ENCODE measurements at regions not wholly inside any gene's neighbourhood (a gene's known extent, or its start where the extent isn't known, plus 50 kb on each side); places are given as distances from the start of the nearest gene placed in this dataset.
A peak's percentile ranks its signal among the peaks of the same experiment; 100 is the strongest.
"Not testable (repeated sequence)": the region's sequence is repeated elsewhere in the genome, so short reads cannot be mapped to it uniquely, and the experiment has no call there.

GRCh38 chr4:10803713-10804343 lies 119.3 kb upstream of the CLNK start:
- no peak for TF ChIP-seq CTCF (IDR thresholded peaks at IDR 0.05; ENCODE audit: insufficient read depth, low read length, poor library complexity, severe bottlenecking)
- Histone ChIP-seq H3K36me3 (ENCODE audit: control insufficient read depth, insufficient read depth, low read length) (no peaks in the 10 kb centered on the region), H3K27me3 (ENCODE audit: control insufficient read depth, insufficient read depth, low read length) (no peaks in the 10 kb centered on the region), H3K4me3 (ENCODE audit: low read depth, low read length) (no peak overlapping the region)
- no peak for DNase-seq (ENCODE audit: low read depth)

GRCh38 chr4:10787365-10787764 lies 102.8 kb upstream of the CLNK start:
- TF ChIP-seq CTCF (IDR thresholded peaks at IDR 0.05; ENCODE audit: insufficient read depth, low read length, poor library complexity, severe bottlenecking) = no peak
- Histone ChIP-seq H3K36me3 (ENCODE audit: control insufficient read depth, insufficient read depth, low read length) (no peaks in the 10 kb centered on the region), H3K27me3 (ENCODE audit: control insufficient read depth, insufficient read depth, low read length) (no peaks in the 10 kb centered on the region), H3K4me3 (ENCODE audit: low read depth, low read length) (no peak overlapping the region)
- no peak for DNase-seq (ENCODE audit: low read depth)

GRCh38 chr4:10784621-10785020 lies 100.1 kb upstream of the CLNK start:
- no peak for DNase-seq (ENCODE audit: low read depth)
- Histone ChIP-seq H3K4me3 (ENCODE audit: low read depth, low read length) (no peak overlapping the region), H3K36me3 (ENCODE audit: control insufficient read depth, insufficient read depth, low read length) (no peaks in the 10 kb centered on the region), H3K27me3 (ENCODE audit: control insufficient read depth, insufficient read depth, low read length) (no peaks in the 10 kb centered on the region)
- TF ChIP-seq CTCF (IDR thresholded peaks at IDR 0.05; ENCODE audit: insufficient read depth, low read length, poor library complexity, severe bottlenecking) = no peak

DNA sequence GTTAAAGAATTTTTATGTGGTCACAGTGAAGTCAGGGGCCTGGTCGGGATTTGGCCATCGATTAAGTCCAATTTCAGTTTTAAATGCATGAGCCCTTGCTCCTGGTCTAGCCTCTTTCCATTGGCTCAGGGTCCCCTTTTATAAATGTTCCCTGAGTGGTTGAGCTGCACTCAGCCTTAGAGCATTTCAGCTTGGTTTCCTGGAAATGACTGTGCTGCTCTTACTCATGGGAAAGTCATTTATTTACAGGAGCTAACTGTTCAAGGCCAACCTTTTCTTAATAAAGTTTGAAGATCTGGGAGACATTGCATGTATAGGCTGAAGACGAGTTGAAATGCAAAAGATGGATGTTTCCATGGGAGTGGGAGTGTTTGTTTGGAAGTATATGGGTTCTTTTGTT lies 98.8 kb upstream of the CLNK start:
- peak; percentile 39 for DNase-seq (ENCODE audit: low read depth)
- H3K27me3 ChIP-seq (ENCODE audit: control insufficient read depth, insufficient read depth, low read length) = no peaks in the 10 kb centered on the region
- no peak overlapping the region for H3K4me3 ChIP-seq (ENCODE audit: low read depth, low read length)
- no peaks in the 10 kb centered on the region for H3K36me3 ChIP-seq (ENCODE audit: control insufficient read depth, insufficient read depth, low read length)
- no peak for TF ChIP-seq CTCF (IDR thresholded peaks at IDR 0.05; ENCODE audit: insufficient read depth, low read length, poor library complexity, severe bottlenecking)

DNA sequence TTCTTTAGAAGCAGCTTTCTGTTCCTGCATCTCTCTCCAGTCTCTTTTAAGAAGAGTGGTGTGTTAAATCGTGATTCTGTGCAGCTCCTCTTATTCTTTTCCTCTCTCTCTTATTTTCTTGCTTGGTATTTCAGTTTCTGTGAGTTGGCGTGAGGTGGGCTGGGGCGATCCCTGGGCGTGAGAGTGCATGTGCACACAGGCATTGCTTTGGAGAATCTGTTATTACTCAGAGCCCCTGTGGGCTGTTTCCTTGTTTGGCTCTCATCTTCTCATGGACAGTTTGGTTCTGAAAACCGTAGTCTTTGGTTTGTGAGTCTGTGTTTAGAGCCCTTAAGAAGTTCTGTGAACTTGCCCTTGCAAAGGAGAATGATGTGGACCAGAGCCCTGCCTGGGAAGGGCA lies 97.2 kb upstream of the CLNK start:
- Histone ChIP-seq H3K27me3 (ENCODE audit: control insufficient read depth, insufficient read depth, low read length) (no peaks in the 10 kb centered on the region), H3K4me3 (ENCODE audit: low read depth, low read length) (no peak overlapping the region), H3K36me3 (ENCODE audit: control insufficient read depth, insufficient read depth, low read length) (no peaks in the 10 kb centered on the region)
- no peak for TF ChIP-seq CTCF (IDR thresholded peaks at IDR 0.05; ENCODE audit: insufficient read depth, low read length, poor library complexity, severe bottlenecking)
- DNase-seq (ENCODE audit: low read depth) = no peak

DNA sequence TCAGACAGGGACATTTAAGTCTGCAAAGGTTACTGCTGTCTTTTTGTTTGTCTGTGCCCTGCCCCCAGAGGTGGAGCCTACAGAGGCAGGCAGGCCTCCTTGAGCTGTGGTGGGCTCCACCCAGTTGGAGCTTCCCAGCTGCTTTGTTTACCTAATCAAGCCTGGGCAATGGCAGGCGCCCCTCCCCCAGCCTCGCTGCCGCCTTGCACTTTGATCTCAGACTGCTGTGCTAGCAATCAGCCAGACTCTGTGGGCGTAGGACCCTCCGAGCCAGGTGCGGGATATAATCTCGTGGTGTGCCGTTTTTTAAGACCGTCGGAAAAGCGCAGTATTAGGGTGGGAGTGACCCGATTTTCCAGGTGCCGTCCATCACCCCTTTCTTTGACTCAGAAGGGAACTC lies 96.2 kb upstream of the CLNK start:
- not testable (repeated sequence) for H3K36me3 ChIP-seq (ENCODE audit: control insufficient read depth, insufficient read depth, low read length); H3K27me3 ChIP-seq (ENCODE audit: control insufficient read depth, insufficient read depth, low read length); H3K4me3 ChIP-seq (ENCODE audit: low read depth, low read length); DNase-seq (ENCODE audit: low read depth)

DNA sequence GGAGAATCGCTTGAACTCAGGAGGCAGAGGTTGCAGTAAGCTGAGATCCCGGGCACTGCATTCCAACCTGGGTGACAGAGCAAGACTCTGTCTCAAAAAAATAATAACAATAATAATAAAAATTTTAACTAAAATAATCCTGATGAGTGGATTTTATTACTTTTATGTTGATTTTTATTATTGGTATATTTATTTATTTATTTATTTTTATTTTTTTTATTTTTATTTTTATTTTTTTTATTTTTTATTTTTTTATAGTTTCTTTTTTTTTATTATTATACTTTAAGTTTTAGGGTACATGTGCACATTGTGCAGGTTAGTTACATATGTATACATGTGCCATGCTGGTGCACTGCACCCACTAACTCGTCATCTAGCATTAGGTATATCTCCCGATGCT lies 90.6 kb upstream of the CLNK start:
- H3K4me3 ChIP-seq (ENCODE audit: low read depth, low read length); H3K36me3 ChIP-seq (ENCODE audit: control insufficient read depth, insufficient read depth, low read length); DNase-seq (ENCODE audit: low read depth); H3K27me3 ChIP-seq (ENCODE audit: control insufficient read depth, insufficient read depth, low read length): not testable (repeated sequence)

Data from kidney epithelial cell (primary cell).